Neural cell (in vitro differentiated cells): ENCODE measurements at regions not wholly inside any gene's neighbourhood (a gene's known extent, or its start where the extent isn't known, plus 50 kb on each side); places are given as distances from the start of the nearest gene placed in this dataset.

Experiments
- H2AFZ ChIP-seq: fragments of 200-600, 300-800 bp; sonication (generic), shearing (Covaris generic); 2 replicates; pipeline ENCODE4 v1.6.0; 2014; ENCODE audit warnings: low read depth, mild to moderate bottlenecking, antibody characterized with exemption, low read length, moderate library complexity
- H3F3A ChIP-seq: fragments of 200-600 bp; shearing (Covaris generic); 2 replicates; pipeline ENCODE4 v1.6.1; 2016; ENCODE audit warnings: mild to moderate bottlenecking, moderate library complexity, mixed read lengths, antibody characterized with exemption, low read length; ENCODE audit not compliant: insufficient read depth, poor library complexity, severe bottlenecking
- H3K27ac ChIP-seq: fragments of 200-600, 300-800 bp; sonication (generic), shearing (Covaris generic); 2 replicates; pipeline ENCODE4 v1.5.1; 2014; ENCODE audit warnings: mild to moderate bottlenecking, low read length, moderate library complexity
- H3K27me3 ChIP-seq: fragments of 300-800, 200-600 bp; sonication (generic), shearing (Covaris generic); 2 replicates; pipeline ENCODE4 v1.6.0; 2014; ENCODE audit warnings: mild to moderate bottlenecking, low read depth, low read length, moderate library complexity; ENCODE audit not compliant: insufficient read depth
- H3K36me3 ChIP-seq: fragments of 300-800, 200-600 bp; sonication (generic), shearing (Covaris generic); 2 replicates; pipeline ENCODE4 v1.5.1; 2014; ENCODE audit warnings: mild to moderate bottlenecking, antibody characterized with exemption, low read length, moderate library complexity; ENCODE audit not compliant: insufficient read depth
- H3K4me2 ChIP-seq: fragments of 300-800, 200-600 bp; sonication (generic), shearing (Covaris generic); 2 replicates; pipeline ENCODE4 v1.6.0; 2014; ENCODE audit warnings: mild to moderate bottlenecking, low read length
- H3K4me3 ChIP-seq: fragments of 300-800, 200-600 bp; sonication (generic), shearing (Covaris generic); 2 replicates; pipeline ENCODE4 v1.5.1; 2014; ENCODE audit warnings: mild to moderate bottlenecking, low read length, moderate library complexity
- H3K79me2 ChIP-seq: fragments of 200-600 bp; shearing (Covaris generic); replicated peaks from 2 replicates; pipeline ENCODE4 v1.6.0; 2014; ENCODE audit warnings: mild to moderate bottlenecking, low read length, moderate library complexity; ENCODE audit not compliant: insufficient read depth
- H3K9ac ChIP-seq: fragments of 300-800, 200-600 bp; sonication (generic), shearing (Covaris generic); 2 replicates; pipeline ENCODE4 v1.6.1; 2016; ENCODE audit warnings: mild to moderate bottlenecking, low read length, mixed read lengths
- H3K9me2 ChIP-seq: fragments of 200-600 bp; shearing (Covaris generic); 2 replicates; pipeline ENCODE4 v1.6.1; 2016; ENCODE audit warnings: mild to moderate bottlenecking, low read length, mixed read lengths; ENCODE audit not compliant: insufficient read depth
- H3K9me3 ChIP-seq: fragments of 200-600, 300-800 bp; sonication (generic), shearing (Covaris generic); 2 replicates; pipeline ENCODE4 v1.6.1; 2016; ENCODE audit warnings: mild to moderate bottlenecking, mixed run types, low read length, moderate library complexity, mixed read lengths
- H4K20me1 ChIP-seq: fragments of 200-600 bp; shearing (Covaris generic); 2 replicates; pipeline ENCODE4 v1.6.1; 2016; ENCODE audit warnings: mild to moderate bottlenecking, mixed run types; ENCODE audit not compliant: insufficient read depth
- EP300 ChIP-seq: fragments of 450-650 bp; conservative IDR thresholded peaks from 2 replicates; pipeline ENCODE4 v1.6.1; 2014; ENCODE audit warnings: antibody characterized with exemption, mild to moderate bottlenecking, moderate library complexity; ENCODE audit not compliant: poor library complexity, severe bottlenecking
- EZH2 ChIP-seq: fragments of 200-600, 300-800 bp; shearing (Covaris generic), sonication (generic); IDR thresholded peaks from 2 replicates; pipeline ENCODE4 v1.6.1; 2014; ENCODE audit warnings: antibody characterized with exemption, low read length, borderline replicate concordance, mild to moderate bottlenecking; ENCODE audit not compliant: insufficient read depth, poor library complexity, severe bottlenecking
- MXI1 ChIP-seq: fragments of 450-650 bp; conservative IDR thresholded peaks from 2 replicates; pipeline ENCODE4 v1.6.1; 2014; ENCODE audit warnings: antibody characterized with exemption, mild to moderate bottlenecking; ENCODE audit not compliant: poor library complexity, severe bottlenecking
- POLR2AphosphoS5 ChIP-seq: IDR thresholded peaks from 2 replicates; pipeline ENCODE4 v1.6.1; 2012
- RAD21 ChIP-seq: fragments of 450-650 bp; conservative IDR thresholded peaks from 2 replicates; pipeline ENCODE4 v1.6.1; 2014; ENCODE audit warnings: antibody characterized with exemption, mild to moderate bottlenecking, moderate library complexity
- SMC3 ChIP-seq: fragments of 450-650 bp; conservative IDR thresholded peaks from 2 replicates; pipeline ENCODE4 v1.6.1; 2014; ENCODE audit warnings: antibody characterized with exemption, mild to moderate bottlenecking, moderate library complexity; ENCODE audit not compliant: poor library complexity
- TAF1 ChIP-seq: IDR thresholded peaks from 2 replicates; pipeline ENCODE4 v1.6.1; 2012; ENCODE audit warnings: low read depth
- TF ChIP-seq, protein P1 (sequence below): fragments of 450-650 bp; IDR thresholded peaks from 2 replicates; pipeline ENCODE4 v1.5.1; 2014; ENCODE audit warnings: antibody characterized with exemption, mild to moderate bottlenecking, moderate library complexity; ENCODE audit not compliant: poor library complexity, severe bottlenecking
- TF ChIP-seq, protein P2 (sequence below): IDR thresholded peaks from 2 replicates; pipeline ENCODE4 v1.6.1; 2012; ENCODE audit warnings: borderline replicate concordance

DNA sequence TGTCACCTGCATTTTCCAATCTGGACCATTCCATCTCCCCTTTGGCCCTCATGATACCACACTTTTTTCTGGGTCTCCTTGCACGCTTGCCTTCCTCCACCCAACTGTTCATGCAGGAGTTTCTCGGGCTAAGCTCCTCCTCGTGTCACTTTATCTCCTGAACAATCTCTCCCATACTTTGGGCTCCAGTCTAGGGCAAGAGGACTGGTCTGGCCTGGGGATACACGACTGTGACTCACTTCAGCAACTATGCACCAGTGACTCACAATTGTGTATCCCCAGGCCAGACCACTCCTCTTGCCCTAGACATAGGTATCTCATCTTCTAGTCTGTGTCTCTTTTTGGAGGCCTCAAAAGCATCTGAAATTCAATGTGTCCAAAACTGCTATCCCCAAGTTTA is 149.4 kb upstream of the PTPRM start:
- H2AFZ ChIP-seq: no peak overlapping the region
- H3K79me2 ChIP-seq: no peaks in the 10 kb centered on the region
- H3K27me3 ChIP-seq: no peaks in the 10 kb centered on the region
- TF ChIP-seq POLR2AphosphoS5: no peak
- TF ChIP-seq, protein P1, sequence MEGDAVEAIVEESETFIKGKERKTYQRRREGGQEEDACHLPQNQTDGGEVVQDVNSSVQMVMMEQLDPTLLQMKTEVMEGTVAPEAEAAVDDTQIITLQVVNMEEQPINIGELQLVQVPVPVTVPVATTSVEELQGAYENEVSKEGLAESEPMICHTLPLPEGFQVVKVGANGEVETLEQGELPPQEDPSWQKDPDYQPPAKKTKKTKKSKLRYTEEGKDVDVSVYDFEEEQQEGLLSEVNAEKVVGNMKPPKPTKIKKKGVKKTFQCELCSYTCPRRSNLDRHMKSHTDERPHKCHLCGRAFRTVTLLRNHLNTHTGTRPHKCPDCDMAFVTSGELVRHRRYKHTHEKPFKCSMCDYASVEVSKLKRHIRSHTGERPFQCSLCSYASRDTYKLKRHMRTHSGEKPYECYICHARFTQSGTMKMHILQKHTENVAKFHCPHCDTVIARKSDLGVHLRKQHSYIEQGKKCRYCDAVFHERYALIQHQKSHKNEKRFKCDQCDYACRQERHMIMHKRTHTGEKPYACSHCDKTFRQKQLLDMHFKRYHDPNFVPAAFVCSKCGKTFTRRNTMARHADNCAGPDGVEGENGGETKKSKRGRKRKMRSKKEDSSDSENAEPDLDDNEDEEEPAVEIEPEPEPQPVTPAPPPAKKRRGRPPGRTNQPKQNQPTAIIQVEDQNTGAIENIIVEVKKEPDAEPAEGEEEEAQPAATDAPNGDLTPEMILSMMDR: no peak
- no peak for TF ChIP-seq MXI1
- TF ChIP-seq SMC3: no peak
- TF ChIP-seq EZH2: no peak
- TF ChIP-seq TAF1: no peak
- TF ChIP-seq EP300: no peak
- TF ChIP-seq, protein P2, sequence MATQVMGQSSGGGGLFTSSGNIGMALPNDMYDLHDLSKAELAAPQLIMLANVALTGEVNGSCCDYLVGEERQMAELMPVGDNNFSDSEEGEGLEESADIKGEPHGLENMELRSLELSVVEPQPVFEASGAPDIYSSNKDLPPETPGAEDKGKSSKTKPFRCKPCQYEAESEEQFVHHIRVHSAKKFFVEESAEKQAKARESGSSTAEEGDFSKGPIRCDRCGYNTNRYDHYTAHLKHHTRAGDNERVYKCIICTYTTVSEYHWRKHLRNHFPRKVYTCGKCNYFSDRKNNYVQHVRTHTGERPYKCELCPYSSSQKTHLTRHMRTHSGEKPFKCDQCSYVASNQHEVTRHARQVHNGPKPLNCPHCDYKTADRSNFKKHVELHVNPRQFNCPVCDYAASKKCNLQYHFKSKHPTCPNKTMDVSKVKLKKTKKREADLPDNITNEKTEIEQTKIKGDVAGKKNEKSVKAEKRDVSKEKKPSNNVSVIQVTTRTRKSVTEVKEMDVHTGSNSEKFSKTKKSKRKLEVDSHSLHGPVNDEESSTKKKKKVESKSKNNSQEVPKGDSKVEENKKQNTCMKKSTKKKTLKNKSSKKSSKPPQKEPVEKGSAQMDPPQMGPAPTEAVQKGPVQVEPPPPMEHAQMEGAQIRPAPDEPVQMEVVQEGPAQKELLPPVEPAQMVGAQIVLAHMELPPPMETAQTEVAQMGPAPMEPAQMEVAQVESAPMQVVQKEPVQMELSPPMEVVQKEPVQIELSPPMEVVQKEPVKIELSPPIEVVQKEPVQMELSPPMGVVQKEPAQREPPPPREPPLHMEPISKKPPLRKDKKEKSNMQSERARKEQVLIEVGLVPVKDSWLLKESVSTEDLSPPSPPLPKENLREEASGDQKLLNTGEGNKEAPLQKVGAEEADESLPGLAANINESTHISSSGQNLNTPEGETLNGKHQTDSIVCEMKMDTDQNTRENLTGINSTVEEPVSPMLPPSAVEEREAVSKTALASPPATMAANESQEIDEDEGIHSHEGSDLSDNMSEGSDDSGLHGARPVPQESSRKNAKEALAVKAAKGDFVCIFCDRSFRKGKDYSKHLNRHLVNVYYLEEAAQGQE: no peak
- no peak for TF ChIP-seq RAD21
- H3F3A ChIP-seq: no peaks in the 10 kb centered on the region
- no peak overlapping the region for H3K4me3 ChIP-seq
- no peaks in the 10 kb centered on the region for H3K9me2 ChIP-seq
- H3K36me3 ChIP-seq: no peaks in the 10 kb centered on the region
- no peaks in the 10 kb centered on the region for H3K9me3 ChIP-seq
- no peak overlapping the region for H3K4me2 ChIP-seq
- no peak overlapping the region for H3K27ac ChIP-seq
- H4K20me1 ChIP-seq: no peaks in the 10 kb centered on the region
- H3K9ac ChIP-seq: no peak overlapping the region

- H4K20me1 ChIP-seq: no peaks in the 10 kb centered on the region
- H2AFZ ChIP-seq: no peak overlapping the region
- H3K9me3 ChIP-seq: no peaks in the 10 kb centered on the region
- no peaks in the 10 kb centered on the region for H3K36me3 ChIP-seq
- H3F3A ChIP-seq: no peaks in the 10 kb centered on the region
- H3K9me2 ChIP-seq: no peaks in the 10 kb centered on the region
- no peak overlapping the region for H3K4me2 ChIP-seq
- H3K27me3 ChIP-seq: no peaks in the 10 kb centered on the region
- H3K4me3 ChIP-seq: no peak overlapping the region
- H3K79me2 ChIP-seq: no peaks in the 10 kb centered on the region
- no peak overlapping the region for H3K27ac ChIP-seq
- TF ChIP-seq TAF1 (no peak), EP300 (no peak), EZH2 (no peak)
- TF ChIP-seq, protein P2: no peak
- TF ChIP-seq, protein P1: no peak
- no peak overlapping the region for H3K9ac ChIP-seq
Measured at GRCh38 chr18:7429831-7430230, 137.3 kb upstream of the PTPRM start.
